Caco-2 (cell line): ENCODE measurements at regions not wholly inside any gene's neighbourhood (a gene's known extent, or its start where the extent isn't known, plus 50 kb on each side); places are given as distances from the start of the nearest gene placed in this dataset.

Experiments used
- BruUV-seq: library from RNA; stranded (reverse); fragments of 400-500 nt; replicated peaks from 2 replicates; lab custom pipeline; 2021; lab: Mats Ljungman, UMichigan
- CTCF ChIA-PET: fragments of 300-600 bp; sonication (Branson Sonifier 250); formaldehyde crosslinking; loops from one replicate; lab custom pipeline; 2022; ENCODE audit warnings: antibody characterized with exemption; lab: Charles Lee
- POLR2A ChIA-PET: fragments of 300-600 bp; sonication (Branson Sonifier 250); formaldehyde crosslinking; loops from one replicate; lab custom pipeline; 2022; ENCODE audit warnings: antibody characterized with exemption; lab: Charles Lee
- DNase-seq, 2 experiments: peaks; one replicate each; pipeline versions ENCODE4 v3.0.0 to v3.0.0-alpha.2; 2020 to 2022
- H3K27me3 ChIP-seq: replicated peaks from 2 replicates; pipeline ENCODE4 v1.6.0; 2011; ENCODE audit warnings: low read length; ENCODE audit not compliant: control insufficient read depth, insufficient read depth
- H3K36me3 ChIP-seq: 2 replicates; pipeline ENCODE4 v1.5.1; 2011; ENCODE audit warnings: low read length; ENCODE audit not compliant: control insufficient read depth, insufficient read depth
- H3K4me1 ChIP-seq: fragments of 250-450 bp; sonication (Bioruptor Pico); 2 replicates; pipeline ENCODE4 v1.5.1; 2020; ENCODE audit warnings: mild to moderate bottlenecking
- H3K4me3 ChIP-seq: 2 replicates; pipeline ENCODE4 v1.5.1; 2011; ENCODE audit warnings: low read depth, mild to moderate bottlenecking, control low read depth, low read length
- H3K9me3 ChIP-seq: fragments of 250-450 bp; sonication (Bioruptor Pico); 2 replicates; pipeline ENCODE4 v1.5.1; 2020; ENCODE audit warnings: mild to moderate bottlenecking, moderate library complexity
- H3K27ac Mint-ChIP-seq: one replicate; pipeline ENCODE4 v1.8.0; 2022; ENCODE audit warnings: mixed read lengths; ENCODE audit not compliant: unreplicated experiment
- H3K27me3 Mint-ChIP-seq: one replicate; pipeline ENCODE4 v1.8.0; 2022; ENCODE audit warnings: mixed read lengths; ENCODE audit not compliant: insufficient read depth, unreplicated experiment
- H3K36me3 Mint-ChIP-seq: one replicate; pipeline ENCODE4 v1.8.0; 2022; ENCODE audit warnings: mild to moderate bottlenecking, mixed read lengths; ENCODE audit not compliant: insufficient read depth, unreplicated experiment
- H3K4me1 Mint-ChIP-seq: one replicate; pipeline ENCODE4 v1.8.0; 2022; ENCODE audit warnings: low read depth, mixed read lengths; ENCODE audit not compliant: unreplicated experiment
- H3K4me3 Mint-ChIP-seq: one replicate; pipeline ENCODE4 v1.8.0; 2022; ENCODE audit warnings: mild to moderate bottlenecking, moderate library complexity, mixed read lengths; ENCODE audit not compliant: unreplicated experiment
- H3K9me3 Mint-ChIP-seq: one replicate; pipeline ENCODE4 v1.8.0; 2022; ENCODE audit warnings: mixed read lengths; ENCODE audit not compliant: unreplicated experiment
- intact Hi-C: fragments of 100-400 bp; cut with micrococcal nuclease; formaldehyde crosslinking; loops from one replicate; pipeline ENCODE4 v1.10.0; 2022; ENCODE audit not compliant: unreplicated experiment
- TF ChIP-seq, protein P1 (sequence below), 2 experiments: fragments of 200-600 bp in 1 of 2; IDR thresholded peaks; 1 replicate in 1 of 2; 2 replicates in 1 of 2; pipeline versions ENCODE4 v1.5.1 to v1.8.0; 2011 to 2022; ENCODE audit warnings: antibody characterized with exemption in 1 of 2, control low read depth in 1 of 2, inconsistent platforms in 1 of 2, low read depth in 1 of 2, low read length in 1 of 2, mild to moderate bottlenecking in 1 of 2, moderate library complexity in 1 of 2; ENCODE audit not compliant: insufficient read depth in 1 of 2, severe bottlenecking in 1 of 2, unreplicated experiment in 1 of 2

DNA sequence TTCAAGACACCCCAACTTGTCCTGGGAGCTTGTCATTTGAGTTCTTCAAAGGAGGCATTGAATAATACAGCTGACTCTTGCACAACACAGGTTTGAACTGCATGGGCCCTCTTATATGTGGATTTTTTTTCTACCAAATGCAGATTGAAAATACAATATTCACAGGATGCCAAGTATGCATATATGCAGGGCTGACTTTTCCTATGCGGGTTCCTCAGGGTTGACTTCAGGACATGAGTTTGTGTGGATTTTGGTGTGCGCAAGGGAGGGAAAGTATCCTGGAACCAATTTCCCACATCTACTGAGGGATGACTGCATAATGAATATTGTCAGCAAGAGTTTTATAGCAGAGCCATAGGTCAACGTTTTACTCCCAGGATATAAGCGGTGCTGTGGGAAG, 70.0 kb upstream of the RALY start:
- H3K9me3 Mint-ChIP-seq = no peaks in the 10 kb centered on the region
- H3K4me1 ChIP-seq = no peaks in the 10 kb centered on the region
- no peaks in the 10 kb centered on the region for H3K36me3 Mint-ChIP-seq
- ChIA-PET POLR2A (no interaction called here), CTCF (interaction anchor here (1.0 kb wide), 1 partner anchor 8 kb away, joined by 3 read pairs; no protein-coding TSS in a partner anchor)
- intact Hi-C loops = no loop called here
- H3K27me3 ChIP-seq = no peaks in the 10 kb centered on the region
- H3K4me3 Mint-ChIP-seq = no peak overlapping the region
- no TSS peak for BruUV-seq
- TF ChIP-seq, protein P1, sequence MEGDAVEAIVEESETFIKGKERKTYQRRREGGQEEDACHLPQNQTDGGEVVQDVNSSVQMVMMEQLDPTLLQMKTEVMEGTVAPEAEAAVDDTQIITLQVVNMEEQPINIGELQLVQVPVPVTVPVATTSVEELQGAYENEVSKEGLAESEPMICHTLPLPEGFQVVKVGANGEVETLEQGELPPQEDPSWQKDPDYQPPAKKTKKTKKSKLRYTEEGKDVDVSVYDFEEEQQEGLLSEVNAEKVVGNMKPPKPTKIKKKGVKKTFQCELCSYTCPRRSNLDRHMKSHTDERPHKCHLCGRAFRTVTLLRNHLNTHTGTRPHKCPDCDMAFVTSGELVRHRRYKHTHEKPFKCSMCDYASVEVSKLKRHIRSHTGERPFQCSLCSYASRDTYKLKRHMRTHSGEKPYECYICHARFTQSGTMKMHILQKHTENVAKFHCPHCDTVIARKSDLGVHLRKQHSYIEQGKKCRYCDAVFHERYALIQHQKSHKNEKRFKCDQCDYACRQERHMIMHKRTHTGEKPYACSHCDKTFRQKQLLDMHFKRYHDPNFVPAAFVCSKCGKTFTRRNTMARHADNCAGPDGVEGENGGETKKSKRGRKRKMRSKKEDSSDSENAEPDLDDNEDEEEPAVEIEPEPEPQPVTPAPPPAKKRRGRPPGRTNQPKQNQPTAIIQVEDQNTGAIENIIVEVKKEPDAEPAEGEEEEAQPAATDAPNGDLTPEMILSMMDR (IDR thresholded peaks at IDR 0.05; ENCODE audit: insufficient read depth in 1 of 2, low read depth in 1 of 2, low read length in 1 of 2, severe bottlenecking in 1 of 2, unreplicated experiment in 1 of 2) = no peak
- H3K4me1 Mint-ChIP-seq = no peaks in the 10 kb centered on the region
- no peak overlapping the region for H3K4me3 ChIP-seq
- H3K36me3 ChIP-seq = no peaks in the 10 kb centered on the region
- no peaks in the 10 kb centered on the region for H3K9me3 ChIP-seq
- no peak for DNase-seq
- H3K27ac Mint-ChIP-seq = no peak overlapping the region
- no peaks in the 10 kb centered on the region for H3K27me3 Mint-ChIP-seq

DNA sequence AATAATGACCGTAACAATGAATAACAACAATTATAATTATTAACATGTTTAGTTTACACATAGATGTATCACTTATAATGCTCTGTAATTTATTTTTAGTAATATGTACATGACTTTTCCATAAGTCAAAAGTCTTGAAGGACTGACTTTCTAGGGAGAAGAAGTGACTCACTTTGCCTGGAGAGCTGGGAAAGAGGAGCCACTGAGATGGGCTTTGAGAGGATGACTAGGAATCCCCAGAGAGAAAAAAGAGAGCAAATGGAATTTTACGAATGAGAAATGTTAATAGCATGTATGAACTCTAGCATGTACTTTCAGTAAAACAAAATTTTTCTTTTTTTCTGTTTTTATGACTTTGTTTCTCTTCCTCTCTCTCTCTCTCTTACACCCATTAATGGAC, 67.8 kb upstream of the RALY start:
- CTCF ChIA-PET = no interaction called here
- Histone ChIP-seq H3K4me3 (no peak overlapping the region), H3K4me1 (no peaks in the 10 kb centered on the region), H3K9me3 (no peaks in the 10 kb centered on the region), H3K36me3 (no peaks in the 10 kb centered on the region), H3K27me3 (no peaks in the 10 kb centered on the region)
- BruUV-seq = no TSS peak
- intact Hi-C loops = no loop called here
- Mint-ChIP-seq H3K4me1 (no peaks in the 10 kb centered on the region), H3K27ac (no peak overlapping the region), H3K27me3 (no peaks in the 10 kb centered on the region), H3K36me3 (no peaks in the 10 kb centered on the region), H3K9me3 (no peaks in the 10 kb centered on the region), H3K4me3 (no peak overlapping the region)
- POLR2A ChIA-PET = no interaction called here
- TF ChIP-seq, protein P1 (IDR thresholded peaks at IDR 0.05; ENCODE audit: insufficient read depth in 1 of 2, low read depth in 1 of 2, low read length in 1 of 2, severe bottlenecking in 1 of 2, unreplicated experiment in 1 of 2) = no peak
- no peak for DNase-seq

DNA sequence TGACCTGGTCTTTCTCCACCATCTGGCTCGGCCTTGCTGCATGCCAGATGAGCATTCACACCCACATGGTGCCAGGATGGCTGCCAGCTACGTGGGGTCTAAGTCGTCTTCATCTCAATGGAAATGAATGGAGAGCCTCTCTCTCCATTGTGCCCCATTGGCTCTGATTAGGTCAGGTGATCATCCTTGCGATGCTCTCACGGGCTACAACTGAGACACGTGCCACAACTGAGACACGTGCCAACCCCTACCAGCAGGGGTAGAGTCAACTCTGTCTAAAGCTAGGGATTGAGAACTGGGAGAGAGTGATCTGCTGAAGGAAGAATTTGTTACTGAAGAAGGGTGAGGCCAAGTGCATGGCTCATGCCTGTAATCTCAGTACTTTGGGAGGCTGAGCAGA, 67.3 kb upstream of the RALY start:
- H3K4me1 Mint-ChIP-seq = no peaks in the 10 kb centered on the region
- H3K9me3 ChIP-seq = no peaks in the 10 kb centered on the region
- ChIA-PET CTCF (no interaction called here), POLR2A (no interaction called here)
- intact Hi-C loops = no loop called here
- no peak for DNase-seq
- H3K4me3 Mint-ChIP-seq = no peak overlapping the region
- no peaks in the 10 kb centered on the region for H3K9me3 Mint-ChIP-seq
- H3K27me3 Mint-ChIP-seq = no peaks in the 10 kb centered on the region
- H3K36me3 ChIP-seq = no peaks in the 10 kb centered on the region
- H3K36me3 Mint-ChIP-seq = no peaks in the 10 kb centered on the region
- H3K27ac Mint-ChIP-seq = no peak overlapping the region
- H3K27me3 ChIP-seq = no peaks in the 10 kb centered on the region
- no TSS peak for BruUV-seq
- TF ChIP-seq, protein P1 (IDR thresholded peaks at IDR 0.05; ENCODE audit: insufficient read depth in 1 of 2, low read depth in 1 of 2, low read length in 1 of 2, severe bottlenecking in 1 of 2, unreplicated experiment in 1 of 2) = no peak
- H3K4me3 ChIP-seq = no peak overlapping the region
- H3K4me1 ChIP-seq = no peaks in the 10 kb centered on the region
